IMR-90 (cell line): ENCODE measurements at regions not wholly inside any gene's neighbourhood (a gene's known extent, or its start where the extent isn't known, plus 50 kb on each side); places are given as distances from the start of the nearest gene placed in this dataset.

Source experiments
- ATAC-seq: fragments of 200-7000 bp; cut with Tn5 transposase; 2 replicates; pipeline ENCODE4 v1.9.1; 2020; ENCODE audit warnings: low read depth, mild to moderate bottlenecking, moderate library complexity
- BruUV-seq: library from RNA; stranded (reverse); fragments of 400-500 nt; replicated peaks from 2 replicates; lab custom pipeline; 2021; lab: Mats Ljungman, UMichigan
- CTCF ChIA-PET: fragments of 300-600 bp; formaldehyde crosslinking; extraction: SDS; loops from one replicate; lab custom pipeline; 2021; ENCODE audit warnings: antibody characterized with exemption; lab: Yijun Ruan, JAX
- POLR2A ChIA-PET: fragments of 300-600 bp; sonication (Branson Sonifier 250); formaldehyde crosslinking; loops from one replicate; lab custom pipeline; 2022; ENCODE audit warnings: antibody characterized with exemption; ENCODE audit not compliant: unreplicated experiment; lab: Charles Lee
- DNase-seq: peaks from one replicate; pipeline ENCODE4 v3.0.0; 2013
- H2AFZ ChIP-seq: replicated peaks from 2 replicates; pipeline ENCODE3; 2013; ENCODE audit warnings: low read length, mild to moderate bottlenecking; ENCODE audit not compliant: poor library complexity
- H2AK5ac ChIP-seq: 2 replicates; pipeline ENCODE4 v1.6.1; 2013; ENCODE audit warnings: low read depth, low read length, inconsistent platforms
- H2AK9ac ChIP-seq: replicated peaks from 2 replicates; pipeline ENCODE3; 2013; ENCODE audit warnings: mild to moderate bottlenecking, low read depth, low read length, moderate library complexity; ENCODE audit not compliant: poor library complexity
- H2BK120ac ChIP-seq: 2 replicates; pipeline ENCODE4 v1.6.1; 2013; ENCODE audit warnings: low read depth, low read length, inconsistent platforms
- H2BK15ac ChIP-seq: 3 replicates; pipeline ENCODE4 v1.6.1; 2013; ENCODE audit warnings: low read depth, low read length, inconsistent platforms
- H2BK20ac ChIP-seq: 2 replicates; pipeline ENCODE4 v1.6.1; 2013; ENCODE audit warnings: low read depth, mild to moderate bottlenecking, inconsistent platforms, low read length, moderate library complexity
- H2BK5ac ChIP-seq: 2 replicates; pipeline ENCODE4 v1.6.1; 2013; ENCODE audit warnings: mild to moderate bottlenecking, low read depth, low read length, inconsistent platforms; ENCODE audit not compliant: poor library complexity, severe bottlenecking
- H3K14ac ChIP-seq: replicated peaks from 2 replicates; pipeline ENCODE4 v1.6.1; 2013; ENCODE audit warnings: low read depth, low read length, inconsistent platforms
- H3K18ac ChIP-seq: 2 replicates; pipeline ENCODE4 v1.6.1; 2013; ENCODE audit warnings: low read depth, low read length, control low read depth
- H3K23ac ChIP-seq: 2 replicates; pipeline ENCODE4 v1.6.1; 2013; ENCODE audit warnings: low read depth, low read length, inconsistent platforms
- H3K27ac ChIP-seq: 2 replicates; pipeline ENCODE4 v1.5.1; 2013; ENCODE audit warnings: mild to moderate bottlenecking, control low read depth, low read length; ENCODE audit not compliant: insufficient read depth
- H3K27me3 ChIP-seq: 2 replicates; pipeline ENCODE4 v1.6.1; 2013; ENCODE audit warnings: low read length; ENCODE audit not compliant: control insufficient read depth, insufficient read depth
- H3K36me3 ChIP-seq: 2 replicates; pipeline ENCODE4 v1.6.1; 2013; ENCODE audit warnings: low read length, mixed read lengths; ENCODE audit not compliant: control insufficient read depth, insufficient read depth
- H3K4ac ChIP-seq: 2 replicates; pipeline ENCODE4 v1.6.1; 2013; ENCODE audit warnings: low read depth, low read length, inconsistent platforms
- H3K4me1 ChIP-seq: 2 replicates; pipeline ENCODE4 v1.6.1; 2013; ENCODE audit warnings: low read length, mixed read lengths; ENCODE audit not compliant: control insufficient read depth, insufficient read depth
- H3K4me2 ChIP-seq: 2 replicates; pipeline ENCODE4 v1.6.1; 2013; ENCODE audit warnings: low read depth, mild to moderate bottlenecking, control low read depth, low read length, moderate library complexity
- H3K4me3 ChIP-seq: 2 replicates; pipeline ENCODE4 v1.5.1; 2013; ENCODE audit warnings: low read depth, mild to moderate bottlenecking, control low read depth, low read length, moderate library complexity; ENCODE audit not compliant: insufficient read depth
- H3K56ac ChIP-seq: 2 replicates; pipeline ENCODE4 v1.6.1; 2013; ENCODE audit warnings: low read length, inconsistent platforms; ENCODE audit not compliant: insufficient read depth; ENCODE audit errors: extremely low read depth
- H3K79me1 ChIP-seq, 2 experiments: 2 replicates each; pipeline ENCODE4 v1.6.1; 2013; ENCODE audit warnings: low read length in 2 of 2, inconsistent platforms in 1 of 2, low read depth in 1 of 2
- H3K9ac ChIP-seq: 2 replicates; pipeline ENCODE4 v1.6.1; 2013; ENCODE audit warnings: low read depth, low read length, control low read depth
- H3K9me1 ChIP-seq: 2 replicates; pipeline ENCODE4 v1.6.1; 2013; ENCODE audit warnings: low read length, inconsistent platforms; ENCODE audit not compliant: insufficient read depth
- H3K9me3 ChIP-seq: 2 replicates; pipeline ENCODE4 v1.6.1; 2013; ENCODE audit warnings: low read length; ENCODE audit not compliant: control insufficient read depth, insufficient read depth
- H4K20me1 ChIP-seq: 2 replicates; pipeline ENCODE4 v1.6.1; 2013; ENCODE audit warnings: low read length, inconsistent platforms; ENCODE audit not compliant: insufficient read depth
- H4K5ac ChIP-seq: 2 replicates; pipeline ENCODE4 v1.6.1; 2013; ENCODE audit warnings: mild to moderate bottlenecking, low read depth, low read length, control low read depth
- H4K8ac ChIP-seq, 2 experiments: 2 replicates each; pipeline ENCODE4 v1.6.1; 2013; ENCODE audit warnings: low read depth in 2 of 2, low read length in 2 of 2, control low read depth in 1 of 2, inconsistent platforms in 1 of 2
- H4K91ac ChIP-seq: 2 replicates; pipeline ENCODE4 v1.6.1; 2013; ENCODE audit warnings: low read depth, low read length, inconsistent platforms; ENCODE audit not compliant: insufficient read depth
- BHLHE40 ChIP-seq: fragments of 150-350 bp; IDR thresholded peaks from 2 replicates; pipeline ENCODE4 v1.6.1; 2016; ENCODE audit warnings: mild to moderate bottlenecking, low read depth, low read length
- CTCF ChIP-seq: conservative IDR thresholded peaks from 2 replicates; pipeline ENCODE4 v1.5.1; 2012; ENCODE audit warnings: mild to moderate bottlenecking, low read depth, low read length, improper control_type of control experiment
- ELK1 ChIP-seq: fragments of 150-350 bp; IDR thresholded peaks from 2 replicates; pipeline ENCODE4 v1.6.1; 2016; ENCODE audit warnings: low read depth, mild to moderate bottlenecking, low read length, moderate library complexity, borderline replicate concordance
- FOS ChIP-seq: fragments of 150-350 bp; IDR thresholded peaks from 2 replicates; pipeline ENCODE4 v1.6.1; 2016; ENCODE audit warnings: low read depth, low read length
- MAFK ChIP-seq: IDR thresholded peaks from 2 replicates; pipeline ENCODE4 v1.6.1; 2012; ENCODE audit warnings: low read depth, low read length, improper control_type of control experiment
- MAZ ChIP-seq: IDR thresholded peaks from 2 replicates; pipeline ENCODE4 v1.6.1; 2012; ENCODE audit warnings: low read depth, mild to moderate bottlenecking, low read length, improper control_type of control experiment, moderate library complexity, borderline replicate concordance
- MXI1 ChIP-seq: IDR thresholded peaks from 2 replicates; pipeline ENCODE4 v1.6.1; 2012; ENCODE audit warnings: low read depth, mild to moderate bottlenecking, low read length, moderate library complexity, borderline replicate concordance
- POLR2A ChIP-seq: IDR thresholded peaks from 2 replicates; pipeline ENCODE4 v1.6.1; 2012; ENCODE audit warnings: mild to moderate bottlenecking, low read depth, low read length
- RCOR1 ChIP-seq: IDR thresholded peaks from 2 replicates; pipeline ENCODE4 v1.6.1; 2012; ENCODE audit warnings: mild to moderate bottlenecking, low read length, improper control_type of control experiment; ENCODE audit not compliant: insufficient replicate concordance
- RFX5 ChIP-seq: IDR thresholded peaks from 2 replicates; pipeline ENCODE4 v1.8.0; 2012; ENCODE audit warnings: low read depth, mild to moderate bottlenecking, low read length, moderate library complexity
- SMC3 ChIP-seq: fragments of 150-350 bp; IDR thresholded peaks from 2 replicates; pipeline ENCODE4 v1.6.1; 2016; ENCODE audit warnings: low read depth, mild to moderate bottlenecking, antibody characterized with exemption, low read length, moderate library complexity
- USF2 ChIP-seq: fragments of 150-350 bp; IDR thresholded peaks from 2 replicates; pipeline ENCODE4 v1.6.1; 2017; ENCODE audit warnings: mild to moderate bottlenecking, antibody characterized with exemption, low read length, low read depth
- WGBS, 2 experiments: methylation state at CpG; one replicate each; pipeline versions ENCODE4 v1.1.5 to v1.1.7; 2013; ENCODE audit warnings: missing lambda C conversion rate in 2 of 2; ENCODE audit not compliant: insufficient read length in 1 of 2; ENCODE audit errors: extremely low coverage in 2 of 2; 5-methylcytosine and 5-hydroxymethylcytosine counted together
- dilution Hi-C: fragments of 300-500 bp; cut with HindIII; formaldehyde crosslinking; loops from one replicate; pipeline ENCODE4 v1.14.3; 2018; ENCODE audit warnings: low sequenced_read_pairs; ENCODE audit not compliant: unreplicated experiment
- in situ Hi-C: fragments of 300-500 bp; cut with MboI; formaldehyde crosslinking; loops from 3 replicates; pipeline ENCODE4 v1.14.3; 2019; ENCODE audit warnings: low sequenced_read_pairs, inconsistent platforms, mixed read lengths
- intact Hi-C: fragments of 100-400 bp; cut with micrococcal nuclease; formaldehyde crosslinking; loops from 2 replicates; pipeline ENCODE4 v1.10.0; 2022

GRCh38 chr6:169881976-169882375, 130.6 kb downstream of the ERMARD start:
- in situ Hi-C loops (no loop called here), intact Hi-C loops (no loop called here), dilution Hi-C loops (no loop called here)
- Histone ChIP-seq H2AFZ (no peak overlapping the region), H3K36me3 (no peaks in the 10 kb centered on the region), H2AK5ac (no peak overlapping the region), H3K79me1 (no peaks in the 10 kb centered on the region), H4K8ac (no peak overlapping the region), H2BK5ac (no peak overlapping the region), H3K27ac (no peak overlapping the region), H3K14ac (no peak overlapping the region), H4K5ac (no peak overlapping the region), H3K9ac (no peak overlapping the region), H3K18ac (no peak overlapping the region), H4K91ac (no peak overlapping the region), H4K20me1 (no peaks in the 10 kb centered on the region), H3K4ac (no peak overlapping the region), H3K27me3 (no peaks in the 10 kb centered on the region), H3K4me2 (no peak overlapping the region), H3K56ac (no peak overlapping the region), H3K23ac (no peak overlapping the region), H2BK120ac (no peak overlapping the region), H3K4me1 (no peaks in the 10 kb centered on the region), H3K9me1 (no peaks in the 10 kb centered on the region), H3K4me3 (no peak overlapping the region), H2BK15ac (no peak overlapping the region), H2AK9ac (no peak overlapping the region), H2BK20ac (no peak overlapping the region), H3K9me3 (peaks cover 30% of the 10 kb centered on the region)
- no TSS peak for BruUV-seq
- 52% methylated on average over 8 of the region's 13 CpGs; no CpG with 5 or more reads in 1 of the 2 experiments for WGBS, 2 experiments
- POLR2A ChIA-PET: no interaction called here
- DNase-seq (no peak), ATAC-seq (no peak)
- TF ChIP-seq RFX5 (no peak), FOS (no peak), MXI1 (no peak), BHLHE40 (no peak), USF2 (no peak), MAZ (no peak), POLR2A (no peak), ELK1 (no peak), MAFK (no peak), RCOR1 (no peak), CTCF (no peak), SMC3 (no peak)
- CTCF ChIA-PET: no interaction called here
